ENCODE measurements at regions not wholly inside any gene's neighbourhood (a gene's known extent, or its start where the extent isn't known, plus 50 kb on each side); places are given as distances from the start of the nearest gene placed in this dataset.
"Not testable (repeated sequence)": the region's sequence is repeated elsewhere in the genome, so short reads cannot be mapped to it uniquely, and the experiment has no call there.

DNA sequence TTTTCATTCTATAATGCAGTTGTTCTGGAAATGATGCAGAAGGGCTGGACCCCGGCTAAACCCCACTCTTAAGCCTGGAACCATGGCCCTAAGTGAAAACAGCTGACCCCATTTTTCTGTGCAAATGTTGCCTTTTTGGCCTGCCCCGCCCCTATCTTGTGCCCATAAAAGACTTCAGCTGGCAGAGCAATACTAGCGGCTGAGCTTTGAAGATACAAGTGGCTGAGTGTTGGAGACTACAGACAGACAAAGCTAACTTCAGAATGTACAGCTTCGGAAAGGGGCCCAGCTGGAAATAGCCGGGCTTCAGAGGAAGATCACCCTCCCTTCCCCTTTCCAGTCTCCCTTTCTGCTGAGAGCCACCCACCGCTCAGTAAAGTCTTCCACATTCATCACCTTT is 258.6 kb upstream of the SPTLC3 start:
- intact Hi-C loops (cut with DNase I), result no loop called here
- Histone ChIP-seq H3K27me3 (replicated peaks; ENCODE audit: insufficient read depth) (no peaks in the 10 kb centered on the region), H3K9me3 (no peaks in the 10 kb centered on the region), H3K4me3 (no peak overlapping the region), H3K4me1 (replicated peaks) (no peaks in the 10 kb centered on the region), H3K36me3 (no peaks in the 10 kb centered on the region), H3K27ac (no peak overlapping the region)
- 35% methylated on average over 6 of the region's 6 CpGs for WGBS
- DNase-seq (ENCODE audit: low spot score), result no peak
- TF ChIP-seq POLR2A (IDR thresholded peaks at IDR 0.05) (no peak), CTCF (IDR thresholded peaks at IDR 0.05) (no peak), POLR2AphosphoS5 (IDR thresholded peaks at IDR 0.05) (no peak)

- H3K4me1 ChIP-seq (replicated peaks); H3K27me3 ChIP-seq (replicated peaks; ENCODE audit: insufficient read depth); intact Hi-C loops (cut with DNase I); H3K27ac ChIP-seq; H3K4me3 ChIP-seq; H3K9me3 ChIP-seq; H3K36me3 ChIP-seq; DNase-seq (ENCODE audit: low spot score): not testable (repeated sequence)
- 95% methylated on average over 9 of the region's 9 CpGs for WGBS
Measured at GRCh38 chr20:12752900-12753693, 255.7 kb upstream of the SPTLC3 start.

DNA sequence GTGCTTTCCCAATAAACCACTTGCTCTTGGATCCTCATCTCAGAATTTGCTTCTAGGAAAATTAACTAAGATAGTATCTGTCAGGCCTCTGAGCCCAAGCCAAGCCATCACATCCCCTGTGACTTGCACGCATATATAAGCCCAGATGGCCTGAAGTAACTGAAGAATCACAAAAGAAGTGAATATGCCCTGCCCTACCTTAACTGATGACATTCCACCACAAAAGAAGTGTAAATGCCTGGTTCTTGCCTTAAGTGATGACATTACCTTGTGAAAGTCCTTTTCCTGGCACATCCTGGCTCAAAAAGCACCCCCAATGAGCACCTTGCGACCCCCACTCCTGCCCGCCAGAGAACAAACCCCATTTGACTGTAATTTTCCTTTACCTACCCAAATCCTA is 255.0 kb upstream of the SPTLC3 start:
- DNase-seq (ENCODE audit: low spot score); H3K27me3 ChIP-seq (replicated peaks; ENCODE audit: insufficient read depth); H3K9me3 ChIP-seq; H3K36me3 ChIP-seq; intact Hi-C loops (cut with DNase I); H3K27ac ChIP-seq; H3K4me3 ChIP-seq; H3K4me1 ChIP-seq (replicated peaks): not testable (repeated sequence)
- 96% methylated on average over 3 of the region's 3 CpGs for WGBS

DNA sequence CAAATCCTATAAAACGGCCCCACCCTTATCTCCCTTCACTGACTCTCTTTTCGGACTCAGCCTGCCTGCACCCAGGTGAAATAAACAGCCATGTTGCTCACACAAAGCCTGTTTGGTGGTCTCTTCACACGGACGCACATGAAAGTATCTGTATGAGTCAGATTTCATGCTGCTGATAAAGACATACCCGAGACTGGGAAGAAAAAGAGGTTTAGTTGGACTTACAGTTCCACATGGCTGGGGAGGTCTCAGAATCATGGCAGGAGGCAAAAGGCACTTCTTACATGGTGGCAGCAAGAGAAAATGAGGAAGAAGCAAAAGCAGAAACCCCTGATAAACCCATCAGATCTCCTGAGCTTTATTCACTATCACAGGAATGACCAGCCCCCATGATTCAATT is 249.3 kb upstream of the SPTLC3 start:
- whole genome bisulfite sequencing, result 93% methylated on average over 5 of the region's 5 CpGs
- intact Hi-C loops (cut with DNase I); DNase-seq (ENCODE audit: low spot score): not testable (repeated sequence)

GRCh38 chr20:12762725-12763124 is 246.0 kb upstream of the SPTLC3 start:
- Histone ChIP-seq H3K27ac (no peak overlapping the region), H3K4me3 (no peak overlapping the region), H3K27me3 (replicated peaks; ENCODE audit: insufficient read depth) (no peaks in the 10 kb centered on the region), H3K36me3 (no peaks in the 10 kb centered on the region), H3K4me1 (replicated peaks) (no peaks in the 10 kb centered on the region), H3K9me3 (no peaks in the 10 kb centered on the region)
- intact Hi-C loops (cut with DNase I), result no loop called here
- TF ChIP-seq CTCF (IDR thresholded peaks at IDR 0.05), result no peak
- TF ChIP-seq POLR2AphosphoS5 (IDR thresholded peaks at IDR 0.05), result no peak
- TF ChIP-seq POLR2A (IDR thresholded peaks at IDR 0.05), result no peak
- DNase-seq (ENCODE audit: low spot score), result no peak
- 36% methylated on average over 7 of the region's 7 CpGs for WGBS

More for the DNA sequence above, 249.3 kb upstream of the SPTLC3 start:
- H3K4me3 ChIP-seq; H3K4me1 ChIP-seq (replicated peaks); H3K36me3 ChIP-seq; H3K27ac ChIP-seq; H3K9me3 ChIP-seq; H3K27me3 ChIP-seq (replicated peaks; ENCODE audit: insufficient read depth): not testable (repeated sequence)

DNA sequence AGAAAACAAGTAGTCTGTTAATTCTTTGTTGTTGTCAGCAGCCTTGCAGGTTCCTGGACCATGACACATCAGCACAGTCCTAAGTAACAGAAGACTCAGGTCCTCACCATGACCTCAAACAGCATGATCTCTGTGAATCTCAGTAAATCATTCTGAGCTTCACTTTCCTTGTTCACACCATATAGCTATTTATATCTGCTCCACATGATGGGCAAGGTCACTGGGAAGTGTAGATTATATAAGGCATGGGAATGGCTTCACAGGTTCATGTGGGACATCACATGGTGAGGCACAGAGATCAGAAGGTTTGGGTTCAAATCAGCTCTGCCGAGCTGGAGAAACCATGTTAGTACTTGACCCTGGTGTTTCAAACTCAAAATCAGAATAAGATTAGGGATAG is 245.4 kb upstream of the SPTLC3 start:
- WGBS, result 96% methylated on average over 1 of the region's 1 CpG
- intact Hi-C loops (cut with DNase I), result no loop called here
- Histone ChIP-seq H3K36me3 (no peaks in the 10 kb centered on the region), H3K27me3 (replicated peaks; ENCODE audit: insufficient read depth) (no peaks in the 10 kb centered on the region), H3K27ac (no peak overlapping the region), H3K4me1 (replicated peaks) (no peaks in the 10 kb centered on the region), H3K9me3 (no peaks in the 10 kb centered on the region), H3K4me3 (no peak overlapping the region)
- no peak for DNase-seq (ENCODE audit: low spot score)
- TF ChIP-seq POLR2A (IDR thresholded peaks at IDR 0.05) (no peak), POLR2AphosphoS5 (IDR thresholded peaks at IDR 0.05) (no peak), CTCF (IDR thresholded peaks at IDR 0.05) (no peak)
